SIG-M5 treated with dmso at 0.1 percent for 504 hours (cell line): ENCODE measurements at regions not wholly inside any gene's neighbourhood (a gene's known extent, or its start where the extent isn't known, plus 50 kb on each side); places are given as distances from the start of the nearest gene placed in this dataset.

ENCODE experiments used
- DNase-seq: peaks from one replicate; lab custom pipeline; 2025; ENCODE audit not compliant: unreplicated experiment; lab: John Stamatoyannopoulos, UW

DNA sequence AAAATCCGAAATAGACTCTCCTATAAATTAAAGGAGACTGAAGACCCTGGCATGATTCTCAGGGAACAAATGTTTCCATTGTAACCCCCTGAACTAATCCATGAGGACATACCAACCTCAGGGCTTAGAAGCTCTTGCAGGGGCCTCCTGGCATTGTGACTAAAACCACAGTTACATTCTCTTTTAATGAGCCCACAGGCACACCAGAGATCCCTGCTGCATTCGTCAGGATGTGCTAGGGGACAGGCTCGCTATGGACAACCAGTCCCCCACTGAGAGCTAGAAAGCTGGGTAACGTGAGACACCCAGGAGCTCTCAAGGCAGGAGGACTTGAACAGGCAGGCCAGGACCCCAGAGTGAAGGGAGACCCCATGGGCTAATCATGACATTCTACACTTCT, 140.6 kb upstream of the TNRC6C start:
- no peak for DNase-seq

DNA sequence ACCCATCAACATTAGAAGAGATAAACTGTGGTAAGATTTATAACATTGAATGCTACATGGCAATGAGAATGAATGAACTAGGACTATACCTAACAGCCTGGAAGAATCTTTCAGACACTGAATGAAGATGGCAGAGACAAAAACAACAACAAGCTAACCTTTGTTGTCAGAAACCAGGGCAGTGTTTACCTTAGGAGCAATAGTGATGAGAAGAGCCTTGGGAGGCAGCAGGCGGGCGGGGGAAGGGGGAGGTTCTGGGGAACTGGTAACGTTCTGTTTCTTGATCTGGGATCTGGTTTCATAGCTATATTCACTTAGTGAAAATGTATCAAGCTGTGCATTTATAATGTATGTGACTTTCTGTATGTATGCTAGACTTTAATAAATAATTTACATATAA, 139.0 kb upstream of the TNRC6C start:
- no peak for DNase-seq

- DNase-seq: no peak
Measured at GRCh38 chr17:77821114-77821513, 137.4 kb upstream of the TNRC6C start.

- no peak for DNase-seq
Measured at GRCh38 chr17:77822302-77823030, 136.0 kb upstream of the TNRC6C start.

- no peak for DNase-seq
Measured at GRCh38 chr17:77824102-77824779, 134.3 kb upstream of the TNRC6C start.

GRCh38 chr17:77824780-77825280, 133.7 kb upstream of the TNRC6C start:
- no peak for DNase-seq

DNA sequence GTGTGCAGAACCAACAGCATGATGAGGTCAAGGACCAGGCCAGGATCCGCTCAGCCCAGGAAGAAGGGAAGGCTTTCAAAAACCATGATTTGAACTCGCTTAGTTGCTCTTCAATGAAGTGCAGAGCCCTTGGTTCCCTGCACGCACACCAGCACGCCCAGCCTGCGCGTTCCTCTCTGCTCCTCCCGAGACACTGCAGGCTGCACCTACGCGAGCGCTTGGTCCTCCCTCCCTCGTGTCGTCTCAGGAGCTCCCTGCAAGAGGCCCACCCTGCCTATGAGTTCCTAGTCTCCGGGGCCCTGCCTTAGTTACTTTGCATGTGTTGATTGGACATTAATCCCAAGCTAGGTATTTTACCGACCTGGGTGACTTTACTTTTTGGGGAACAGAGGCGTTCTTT, 132.9 kb upstream of the TNRC6C start:
- no peak for DNase-seq

DNA sequence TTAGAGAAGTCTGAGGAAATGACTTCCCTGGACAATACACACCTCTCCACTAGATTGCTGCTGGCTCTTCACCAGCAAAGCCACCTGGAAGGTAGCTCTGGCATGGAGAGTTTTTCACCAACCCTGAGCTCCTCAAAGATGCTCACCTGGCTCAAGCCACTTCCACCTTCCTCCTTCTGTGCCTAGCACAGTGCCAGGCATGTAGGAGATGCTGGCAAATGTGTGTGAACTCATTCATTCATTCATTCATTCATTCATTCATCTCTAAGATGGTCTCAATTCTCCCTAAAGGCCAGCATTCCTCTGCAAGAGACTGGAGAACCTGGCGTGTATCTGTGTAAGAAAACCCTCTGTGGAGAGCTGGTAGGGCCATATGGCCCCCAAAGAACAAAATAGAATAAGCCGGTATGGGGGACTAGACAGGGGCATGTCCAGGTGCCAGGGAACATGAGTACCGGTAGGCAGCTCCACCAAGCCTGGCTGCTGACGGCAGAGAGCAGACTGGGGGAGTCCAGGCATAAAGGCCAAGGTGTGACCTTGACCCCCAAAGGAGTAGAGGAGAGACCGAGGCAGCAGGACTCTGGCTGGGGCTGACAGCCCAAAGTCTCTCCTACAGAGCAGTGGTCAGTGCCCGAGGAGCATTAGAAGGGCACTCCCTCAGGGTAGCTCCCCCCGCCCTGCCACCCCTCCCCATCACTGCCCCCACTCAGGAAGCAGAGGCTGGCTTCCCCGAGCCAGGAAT, 132.2 kb upstream of the TNRC6C start:
- no peak for DNase-seq

GRCh38 chr17:77827039-77827438, 131.5 kb upstream of the TNRC6C start:
- DNase-seq: no peak

DNA sequence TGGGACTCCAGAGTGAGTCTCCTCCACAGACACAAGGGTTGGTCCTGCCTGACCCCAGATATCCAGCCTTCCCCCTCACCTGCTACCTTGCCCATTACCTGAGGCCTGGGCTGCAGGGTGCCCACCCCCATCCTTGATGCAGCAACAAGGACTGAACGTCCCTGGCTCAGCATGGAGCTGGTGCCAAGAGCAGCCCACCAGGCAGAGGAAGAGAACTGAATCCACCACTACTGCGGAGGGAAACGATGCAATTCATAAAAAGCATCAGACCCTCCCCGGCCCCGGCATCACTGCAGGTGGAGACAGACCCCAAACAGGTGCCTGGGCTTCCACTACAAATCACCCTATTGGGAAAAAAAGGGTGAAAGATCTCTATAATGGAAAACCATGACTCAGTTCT, 131.0 kb upstream of the TNRC6C start:
- DNase-seq: no peak

DNA sequence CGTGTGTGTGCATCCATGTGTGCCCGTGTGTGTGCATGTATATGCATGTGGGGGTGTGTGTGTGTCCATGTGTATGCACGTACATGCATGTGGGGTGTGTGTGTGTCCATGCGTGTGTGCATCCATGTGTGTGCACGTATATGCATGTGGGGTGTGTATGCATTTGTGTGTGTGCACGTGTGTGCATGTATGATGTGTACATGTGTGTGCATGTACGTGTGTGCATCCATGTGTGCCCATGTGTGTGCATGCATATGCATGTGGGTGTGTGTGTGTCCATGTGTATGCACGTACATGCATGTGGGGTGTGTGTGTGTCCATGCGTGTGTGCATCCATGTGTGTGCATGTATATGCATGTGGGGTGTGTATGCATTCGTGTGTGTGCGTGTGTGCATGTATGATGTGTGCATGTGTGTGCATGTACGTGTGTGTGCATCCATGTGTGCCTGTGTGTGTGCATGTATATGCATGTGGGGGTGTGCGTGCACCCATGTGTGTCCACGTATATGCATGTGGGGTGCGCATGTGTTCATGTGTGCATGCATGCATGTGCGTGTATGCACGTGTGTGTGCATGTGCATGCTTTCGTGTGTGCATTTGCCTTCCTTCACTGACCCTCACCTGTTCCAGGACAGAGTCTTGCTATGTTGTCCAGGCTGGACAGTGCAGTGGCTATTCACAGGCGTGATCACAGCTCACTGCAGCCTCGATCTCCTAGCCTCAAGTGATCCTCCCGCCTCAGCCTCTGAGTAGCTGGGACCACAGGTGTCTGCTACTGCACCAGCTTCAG, 129.6 kb upstream of the TNRC6C start:
- DNase-seq: no peak

DNA sequence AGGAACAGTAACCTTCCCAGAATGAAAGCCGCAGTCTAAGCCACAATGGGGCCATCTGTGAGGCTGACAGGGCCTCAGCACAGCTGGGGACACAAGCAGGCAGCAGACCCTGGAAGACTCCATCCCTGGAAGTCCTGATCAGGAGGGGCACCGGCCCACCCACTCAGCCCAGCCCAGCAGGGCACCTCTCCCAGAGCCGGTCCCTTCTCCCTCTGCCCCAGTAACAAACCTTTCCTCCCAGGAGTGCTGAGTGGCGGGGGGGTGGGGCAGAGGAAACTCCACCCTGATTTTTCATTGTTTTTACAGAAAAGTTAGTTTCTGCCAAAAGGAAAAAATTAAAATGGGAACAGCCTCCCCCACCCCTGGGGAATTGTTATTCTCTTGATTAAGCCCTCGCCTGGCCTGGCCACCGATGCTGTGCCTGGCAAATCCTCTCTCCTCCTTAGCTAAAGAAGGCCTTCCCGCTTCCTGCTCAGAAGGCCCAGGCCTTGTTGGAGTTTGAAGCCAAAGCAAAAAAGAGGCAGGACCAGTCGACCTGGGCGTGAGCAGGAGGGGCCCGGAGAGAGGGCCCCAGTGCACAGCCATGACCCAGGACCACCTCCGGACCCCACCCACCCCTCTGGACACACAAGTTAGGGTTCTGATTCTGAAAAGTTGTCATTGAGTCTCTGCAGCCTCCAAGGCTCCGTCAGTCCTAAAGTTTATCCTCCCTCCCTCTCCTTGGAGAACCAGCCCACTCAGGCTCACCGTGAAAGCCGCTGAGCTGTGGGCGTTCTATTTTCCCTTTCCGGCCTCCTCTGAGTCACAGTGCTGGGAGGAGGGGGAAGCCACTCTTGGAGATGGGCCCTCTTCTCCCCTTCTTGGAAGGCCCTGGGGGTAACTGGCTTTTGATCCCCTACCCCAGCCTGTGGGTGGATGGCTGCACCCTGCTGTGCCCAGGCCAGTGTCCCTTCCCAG, 128.4 kb upstream of the TNRC6C start:
- no peak for DNase-seq

- no peak for DNase-seq
Measured at GRCh38 chr17:77830816-77831473, 127.6 kb upstream of the TNRC6C start.

- no peak for DNase-seq
Measured at GRCh38 chr17:77831474-77832179, 126.9 kb upstream of the TNRC6C start.

GRCh38 chr17:77832180-77832560, 126.3 kb upstream of the TNRC6C start:
- no peak for DNase-seq

DNA sequence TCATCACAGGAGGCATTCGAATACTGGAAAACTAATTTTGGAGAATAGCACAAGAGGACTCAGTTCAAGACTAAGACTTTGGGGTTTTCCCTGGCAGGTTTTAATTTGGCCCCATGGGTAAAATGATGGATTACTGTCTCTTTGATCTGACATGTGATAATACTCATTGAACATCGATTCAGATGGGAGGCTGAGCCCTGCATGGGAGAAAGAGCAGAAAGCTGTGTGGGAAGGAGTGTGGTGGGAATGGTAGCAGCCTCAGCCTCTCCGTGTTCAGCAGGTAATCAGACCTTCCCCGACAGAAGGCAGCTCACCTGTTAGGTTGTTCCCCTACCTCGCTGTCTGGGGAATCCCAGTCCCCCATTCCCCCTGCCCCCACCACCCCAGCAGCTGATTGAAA, 124.7 kb upstream of the TNRC6C start:
- DNase-seq: no peak

DNA sequence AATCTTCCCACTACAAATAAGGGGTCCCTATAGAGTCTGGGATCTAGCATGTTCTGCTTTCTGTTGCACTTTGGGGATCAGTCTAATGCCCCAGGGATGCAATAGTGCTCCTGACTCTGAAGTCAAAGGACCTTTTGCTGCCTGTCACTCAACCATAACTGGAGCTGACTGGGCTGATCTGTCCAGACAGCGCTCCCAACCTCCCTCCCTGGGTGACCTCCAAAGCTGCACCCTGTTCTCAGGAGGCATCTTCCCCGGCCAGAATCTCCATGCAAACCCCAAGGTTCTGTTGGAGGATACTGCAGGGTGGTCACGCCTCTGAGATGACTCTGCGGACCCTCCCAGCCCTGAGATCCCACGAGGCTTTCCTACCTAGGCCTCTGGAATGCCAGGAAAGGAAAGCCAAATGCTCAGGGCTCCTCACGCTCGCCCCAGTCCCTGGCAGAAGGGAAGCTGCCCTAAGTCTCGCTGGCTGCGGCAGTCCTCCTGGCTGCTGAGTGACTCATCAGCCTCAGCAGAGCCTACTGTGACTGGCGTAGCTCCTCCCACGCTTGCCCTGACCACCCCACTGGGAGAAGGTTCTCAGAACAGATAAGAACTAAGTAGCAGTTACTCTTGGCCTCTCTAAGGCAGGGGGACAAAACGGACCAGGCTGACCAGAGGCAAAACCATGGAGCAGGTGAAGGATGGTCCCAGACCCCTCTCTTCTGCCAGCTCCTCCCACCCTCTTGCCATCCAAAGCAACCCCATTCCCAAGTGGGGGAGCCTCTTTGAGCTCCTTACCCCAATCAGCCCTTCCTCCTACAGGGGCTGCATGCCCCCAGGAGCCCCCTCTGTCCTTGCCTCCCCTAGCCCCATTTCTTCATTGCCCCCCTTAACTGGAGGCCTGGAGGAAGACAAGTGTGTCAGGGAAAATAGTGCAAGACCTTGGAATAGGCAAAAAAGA, 124.1 kb upstream of the TNRC6C start:
- peak; percentile 74 for DNase-seq

GRCh38 chr17:77836557-77837041, 121.9 kb upstream of the TNRC6C start:
- DNase-seq: no peak
